ENCODE measurements at regions not wholly inside any gene's neighbourhood (a gene's known extent, or its start where the extent isn't known, plus 50 kb on each side); places are given as distances from the start of the nearest gene placed in this dataset.

GRCh38 chr5:113686599-113686998 is 173.1 kb downstream of the YTHDC2 start:
- TF ChIP-seq CTCF (IDR thresholded peaks at IDR 0.05) (no peak), POLR2A (IDR thresholded peaks at IDR 0.05) (no peak)
- DNase-seq (no peak), ATAC-seq (no peak)
- Histone ChIP-seq H3K36me3 (no peaks in the 10 kb centered on the region), H3K27me3 (no peaks in the 10 kb centered on the region), H3K9me3 (no peaks in the 10 kb centered on the region), H3K4me3 (no peak overlapping the region), H3K4me1 (no peaks in the 10 kb centered on the region), H3K27ac (no peak overlapping the region)
- intact Hi-C loops (cut with DNase I), result no loop called here
- 91% methylated on average over 2 of the region's 3 CpGs for WGBS (ENCODE audit: insufficient coverage, low coverage, low lambda C conversion rate, missing lambda C conversion rate)

DNA sequence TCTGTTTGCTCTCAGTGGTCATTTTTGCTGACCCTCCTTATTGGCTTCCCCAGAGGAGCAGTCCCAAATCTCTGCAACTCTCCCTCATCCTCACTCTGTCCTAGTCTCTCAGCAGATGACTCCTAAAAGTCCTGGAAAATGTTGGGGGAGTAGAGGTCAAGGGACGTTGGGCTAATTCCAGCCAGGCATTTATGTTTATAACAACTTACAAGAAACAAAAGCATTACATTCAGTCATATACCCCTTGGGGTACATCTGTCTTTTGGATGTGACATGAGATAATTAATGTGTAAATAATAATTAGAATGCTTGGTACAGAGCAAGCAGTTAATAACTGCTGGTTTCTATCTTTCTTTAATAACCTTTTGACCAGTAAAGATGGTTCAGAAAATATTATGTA is 176.2 kb downstream of the YTHDC2 start:
- intact Hi-C loops (cut with DNase I), result no loop called here
- WGBS (ENCODE audit: insufficient coverage, low coverage, low lambda C conversion rate, missing lambda C conversion rate), result 21% methylated on average over 1 of the region's 1 CpG
- no peak for ATAC-seq
- no peaks in the 10 kb centered on the region for H3K4me1 ChIP-seq
- TF ChIP-seq POLR2A (IDR thresholded peaks at IDR 0.05) (no peak), CTCF (IDR thresholded peaks at IDR 0.05) (no peak)
- no peaks in the 10 kb centered on the region for H3K27me3 ChIP-seq
- DNase-seq, result no peak
- no peaks in the 10 kb centered on the region for H3K9me3 ChIP-seq
- H3K36me3 ChIP-seq, result no peaks in the 10 kb centered on the region
- H3K27ac ChIP-seq, result no peak overlapping the region
- H3K4me3 ChIP-seq, result no peak overlapping the region

- 16% methylated on average over 5 of the region's 5 CpGs for WGBS (ENCODE audit: insufficient coverage, low coverage, low lambda C conversion rate, missing lambda C conversion rate)
Measured at GRCh38 chr5:113692466-113692865, 179.0 kb downstream of the YTHDC2 start.

GRCh38 chr5:113692891-113693457 is 179.5 kb downstream of the YTHDC2 start:
- H3K9me3 ChIP-seq, result no peaks in the 10 kb centered on the region
- H3K36me3 ChIP-seq, result no peaks in the 10 kb centered on the region
- H3K4me1 ChIP-seq, result no peaks in the 10 kb centered on the region
- no peaks in the 10 kb centered on the region for H3K27me3 ChIP-seq
- intact Hi-C loops (cut with DNase I), result no loop called here
- H3K4me3 ChIP-seq, result no peak overlapping the region
- DNase-seq (no peak), ATAC-seq (peak in 2 of 4 donors; percentile 22 to 41)
- H3K27ac ChIP-seq, result no peak overlapping the region
- WGBS (ENCODE audit: insufficient coverage, low coverage, low lambda C conversion rate, missing lambda C conversion rate), result 14% methylated on average over 15 of the region's 15 CpGs
- no peak for TF ChIP-seq POLR2A (IDR thresholded peaks at IDR 0.05)
- TF ChIP-seq CTCF (IDR thresholded peaks at IDR 0.05), result no peak

More at GRCh38 chr5:113692466-113692865, 179.0 kb downstream of the YTHDC2 start:
- Histone ChIP-seq H3K4me3 (no peak overlapping the region), H3K27me3 (no peaks in the 10 kb centered on the region), H3K36me3 (no peaks in the 10 kb centered on the region), H3K9me3 (no peaks in the 10 kb centered on the region), H3K27ac (no peak overlapping the region), H3K4me1 (no peaks in the 10 kb centered on the region)
- intact Hi-C loops (cut with DNase I), result no loop called here
- ATAC-seq (peak in 3 of 4 donors; percentile 26 to 77 (median 43)), DNase-seq (no peak)
- no peak for TF ChIP-seq CTCF (IDR thresholded peaks at IDR 0.05)
- no peak for TF ChIP-seq POLR2A (IDR thresholded peaks at IDR 0.05)

DNA sequence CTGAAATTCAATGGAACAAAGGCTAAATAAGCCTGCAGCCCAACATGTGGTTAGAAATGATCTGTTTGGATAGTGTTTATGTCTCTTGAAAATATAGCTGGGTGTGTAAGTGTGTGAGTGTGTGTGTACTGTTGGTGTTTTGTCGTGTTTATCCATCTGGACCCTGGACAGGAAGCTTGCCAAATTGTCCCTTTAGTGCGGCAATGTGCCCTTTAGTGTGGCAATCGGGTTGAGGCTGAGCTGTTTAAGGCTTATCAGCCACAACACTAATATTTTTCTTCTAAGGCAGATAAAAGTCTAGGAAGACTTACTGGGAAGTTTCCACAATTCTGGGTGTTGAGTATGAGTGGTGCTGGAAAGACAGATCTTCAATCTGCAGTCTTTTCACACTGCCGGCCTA is 180.2 kb downstream of the YTHDC2 start:
- Histone ChIP-seq H3K36me3 (no peaks in the 10 kb centered on the region), H3K9me3 (no peaks in the 10 kb centered on the region), H3K27me3 (no peaks in the 10 kb centered on the region), H3K4me1 (no peaks in the 10 kb centered on the region), H3K27ac (no peak overlapping the region), H3K4me3 (no peak overlapping the region)
- 16% methylated on average over 4 of the region's 4 CpGs for WGBS (ENCODE audit: insufficient coverage, low coverage, low lambda C conversion rate, missing lambda C conversion rate)
- ATAC-seq (peak in 1 of 4 donors; percentile 21), DNase-seq (no peak)
- no peak for TF ChIP-seq CTCF (IDR thresholded peaks at IDR 0.05)
- TF ChIP-seq POLR2A (IDR thresholded peaks at IDR 0.05), result no peak
- intact Hi-C loops (cut with DNase I), result no loop called here

All from right lobe of liver (tissue), 6 donors.